Left lobe of liver (tissue), 2 donors: ENCODE measurements at regions not wholly inside any gene's neighbourhood (a gene's known extent, or its start where the extent isn't known, plus 50 kb on each side); places are given as distances from the start of the nearest gene placed in this dataset.
A peak's percentile ranks its signal among the peaks of the same experiment; 100 is the strongest.
"Not testable (repeated sequence)": the region's sequence is repeated elsewhere in the genome, so short reads cannot be mapped to it uniquely, and the experiment has no call there.

ENCODE experiments used
- ATAC-seq: fragments of 200-7000 bp; cut with Tn5 transposase; one replicate; pipeline ENCODE4 v1.9.1; 2020; ENCODE audit warnings: mild to moderate bottlenecking, moderate library complexity
- DNase-seq: peaks from one replicate; pipeline ENCODE4 v3.0.0-alpha.2; 2020; ENCODE audit warnings: low spot score
- donor health status: DM: no; HTN: no; CAD: no; lungs with moderate emphysema.
- donor health status: DM: no; HTN: yes; CAD: no.

DNA sequence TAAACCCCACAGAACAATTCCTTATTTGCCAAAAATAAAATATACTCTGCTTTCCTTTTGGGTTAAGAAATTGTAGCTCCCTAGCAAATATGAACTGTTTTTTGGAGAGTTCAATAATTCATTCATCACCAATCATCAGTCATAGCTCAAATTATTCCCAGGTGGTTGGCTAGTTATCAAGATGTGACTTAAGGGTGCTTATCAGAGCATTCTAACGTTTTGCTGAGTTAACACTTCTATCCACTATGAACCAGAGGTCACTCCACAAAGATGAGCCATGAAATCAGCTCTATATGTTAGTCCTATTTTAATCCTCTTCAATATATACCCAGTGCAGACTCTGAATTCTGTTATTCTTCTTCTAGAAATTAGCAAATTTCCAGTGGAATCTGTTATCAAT is 379.1 kb downstream of the TENT5A start:
- ATAC-seq (no peak), DNase-seq (no peak)

DNA sequence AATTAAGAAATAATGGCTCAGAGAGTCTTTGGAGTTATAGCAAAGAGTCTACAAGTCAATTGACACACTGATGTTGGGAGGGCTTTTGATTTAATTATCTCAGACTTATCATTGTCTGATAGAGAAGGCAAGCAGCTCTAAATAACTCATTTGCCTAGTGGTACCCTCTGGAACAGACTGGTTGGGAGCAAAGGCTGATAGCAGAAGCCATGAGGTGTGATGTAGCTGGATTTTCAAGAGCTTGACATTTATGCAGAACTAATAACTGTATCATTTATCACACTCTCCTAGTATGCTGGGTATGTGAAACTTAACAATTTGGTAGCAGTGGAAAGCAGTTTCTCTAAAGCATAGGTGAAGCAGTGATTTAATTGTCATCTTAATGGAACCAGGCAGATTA is 380.6 kb downstream of the TENT5A start:
- no peak for DNase-seq

DNA sequence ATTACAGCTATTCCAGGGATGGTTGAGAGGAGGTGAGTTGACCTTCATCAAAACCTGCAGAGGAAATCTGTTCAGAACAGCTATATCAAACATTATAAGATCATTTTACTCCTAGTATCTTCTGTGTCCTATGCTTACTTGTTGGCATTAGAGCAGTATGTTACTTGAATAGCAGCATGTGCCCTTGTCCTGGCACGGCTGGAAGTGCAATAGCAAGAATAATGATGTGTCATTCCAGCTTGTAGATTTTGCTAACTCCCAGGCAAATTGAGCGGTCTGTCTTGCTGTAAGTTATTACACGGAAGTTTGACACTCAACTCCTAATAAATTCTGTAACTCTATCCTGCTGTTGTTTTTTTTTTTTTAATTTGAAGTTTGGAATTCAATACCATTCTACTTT is 385.5 kb downstream of the TENT5A start:
- DNase-seq (no peak), ATAC-seq (no peak)

More for the DNA sequence above, 380.6 kb downstream of the TENT5A start:
- no peak for ATAC-seq

DNA sequence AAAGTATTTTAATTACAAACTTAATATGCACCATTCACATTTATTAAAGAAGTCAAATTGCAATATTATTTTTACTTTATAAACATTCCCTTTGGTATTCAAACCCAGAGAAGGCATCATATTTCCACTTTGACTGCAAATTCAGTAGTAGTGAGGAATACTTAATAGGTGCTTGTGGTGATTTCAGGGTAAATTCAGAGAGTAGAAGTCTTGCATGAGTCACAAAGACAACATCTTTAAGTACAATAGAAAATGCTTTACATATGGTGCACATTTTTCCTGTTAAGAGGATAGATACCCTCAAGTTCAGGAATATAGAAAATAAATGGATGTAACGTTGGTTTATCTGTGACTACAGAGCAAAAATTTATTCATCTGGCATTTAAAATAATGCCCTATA is 390.2 kb downstream of the TENT5A start:
- ATAC-seq (no peak), DNase-seq (no peak)

DNA sequence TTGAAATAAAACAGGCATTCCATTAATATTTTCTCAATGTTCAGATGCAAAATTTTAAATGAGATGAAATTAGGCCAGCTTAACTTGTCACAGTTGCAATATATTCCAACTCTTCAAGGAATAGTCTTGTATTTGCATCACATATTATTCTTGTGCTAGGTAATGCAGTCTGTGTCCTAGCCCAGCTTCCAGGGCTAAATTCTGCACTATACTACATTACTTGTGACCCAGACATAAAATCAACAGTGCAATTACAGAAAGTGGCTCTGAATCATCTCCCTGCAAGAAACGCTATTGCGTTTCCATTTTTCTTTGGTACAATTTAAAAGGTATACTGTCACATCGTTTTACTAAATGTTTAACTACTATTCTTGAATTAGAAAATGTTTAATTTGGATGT is 399.2 kb downstream of the TENT5A start:
- ATAC-seq (no peak), DNase-seq (no peak)

DNA sequence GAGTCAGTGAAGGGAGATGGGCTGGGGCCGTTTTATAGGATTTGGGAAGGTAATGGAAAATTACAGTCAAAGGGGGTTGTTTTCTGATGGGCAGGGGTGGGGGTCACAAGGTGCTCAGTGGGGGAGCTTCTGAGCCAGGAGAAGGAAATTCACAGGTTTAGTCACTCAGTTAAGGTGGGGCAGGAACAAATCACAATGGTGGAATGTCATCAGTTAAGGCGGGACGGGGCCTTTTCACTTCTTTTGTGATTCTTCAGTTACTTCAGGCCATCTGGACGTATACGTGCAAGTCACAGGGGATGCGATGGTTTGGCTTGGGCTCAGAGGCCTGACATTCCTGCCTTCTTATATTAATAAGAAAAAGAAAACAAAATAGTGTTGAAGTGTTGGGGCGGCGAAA is 408.5 kb downstream of the TENT5A start:
- DNase-seq, result not testable (repeated sequence)

DNA sequence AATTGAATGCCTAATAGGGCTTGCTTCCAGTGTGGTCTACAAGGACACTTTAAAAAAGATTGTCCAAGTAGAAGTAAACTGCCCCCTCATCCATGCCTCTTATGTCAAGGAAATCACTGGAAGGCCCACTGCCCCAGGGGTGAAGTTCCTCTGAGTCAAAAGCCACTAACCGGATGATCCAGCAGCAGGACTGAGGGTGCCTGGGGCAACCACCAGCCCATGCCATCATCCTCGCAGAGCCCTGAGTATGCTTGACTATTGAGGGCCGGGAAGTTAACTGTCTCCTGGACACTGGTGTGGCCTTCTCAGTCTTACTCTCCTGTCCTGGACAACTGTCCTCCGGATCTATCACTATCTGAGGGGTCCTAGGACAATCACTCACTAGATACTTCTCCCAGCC is 411.5 kb downstream of the TENT5A start:
- DNase-seq (no peak), ATAC-seq (no peak)

More for the DNA sequence above, 408.5 kb downstream of the TENT5A start:
- ATAC-seq, result not testable (repeated sequence)

DNA sequence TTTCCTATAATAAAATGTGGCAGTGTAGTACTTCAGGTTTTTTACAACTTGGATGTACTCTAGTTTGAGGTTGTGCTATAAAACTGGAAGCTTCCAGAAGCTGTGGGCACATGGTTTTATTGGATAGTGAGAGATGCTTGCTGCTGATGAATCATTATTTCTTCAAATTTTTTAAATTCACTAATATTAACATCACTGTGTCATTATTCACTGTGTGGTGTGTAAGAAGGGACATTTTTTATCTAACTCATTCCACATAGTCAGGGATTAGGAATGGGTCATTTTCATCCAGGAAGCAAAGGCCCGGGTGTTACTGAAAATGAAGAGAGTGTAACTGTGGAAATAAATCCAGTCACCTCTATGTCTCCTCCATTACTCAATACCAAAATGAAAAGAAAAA is 421.0 kb downstream of the TENT5A start:
- DNase-seq, result no peak
- ATAC-seq, result no peak

DNA sequence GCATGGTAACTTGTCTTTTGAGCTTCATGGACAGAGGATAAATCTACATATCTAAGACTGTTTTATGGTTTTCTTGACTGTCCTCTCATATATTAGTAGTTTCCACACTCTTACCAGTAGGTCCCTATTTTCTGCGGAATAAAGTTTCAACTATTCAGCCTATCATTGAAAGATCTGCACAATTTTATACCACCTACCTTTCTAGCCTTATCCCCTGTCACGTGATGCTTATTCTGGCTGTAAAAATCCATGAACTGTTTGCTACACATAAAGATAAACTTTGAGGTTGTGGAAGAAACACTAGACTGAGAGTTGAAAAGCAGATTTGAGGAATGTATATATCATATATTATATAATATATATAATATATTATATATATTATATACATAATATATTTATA is 423.8 kb downstream of the TENT5A start:
- ATAC-seq, result no peak
- no peak for DNase-seq

DNA sequence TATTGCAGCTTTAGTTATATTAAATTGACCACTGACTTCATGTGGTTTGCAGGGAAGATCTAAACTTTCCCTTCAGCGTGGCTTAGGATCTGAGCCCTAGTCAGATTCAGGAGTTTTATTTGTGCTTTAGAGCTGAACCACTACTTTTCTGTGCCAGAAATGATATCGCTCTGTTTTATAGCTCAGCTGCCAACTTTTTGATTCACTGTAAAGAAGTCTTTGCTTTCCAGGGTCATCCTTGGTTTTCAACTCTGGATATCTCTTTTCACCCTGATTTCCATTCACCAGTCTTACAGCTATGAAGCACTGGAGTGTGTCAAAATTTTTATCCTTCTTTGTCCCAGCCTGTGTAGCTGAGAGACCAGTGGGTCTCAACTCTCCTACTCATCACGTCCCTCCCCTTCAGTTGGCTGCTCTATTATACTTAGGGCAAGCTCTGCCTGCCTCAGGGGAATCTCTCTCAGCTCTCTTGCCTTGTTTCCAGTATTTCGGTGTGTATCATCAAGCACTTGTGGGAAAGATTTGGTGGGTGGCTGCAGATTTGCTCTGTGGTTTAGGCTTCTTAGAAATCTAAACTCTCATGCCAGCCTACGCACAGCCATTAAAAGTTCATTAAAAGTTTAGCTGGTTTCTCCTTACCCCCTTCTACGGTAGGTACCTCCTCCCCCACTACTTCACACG is 425.5 kb downstream of the TENT5A start:
- no peak for DNase-seq
- no peak for ATAC-seq

DNA sequence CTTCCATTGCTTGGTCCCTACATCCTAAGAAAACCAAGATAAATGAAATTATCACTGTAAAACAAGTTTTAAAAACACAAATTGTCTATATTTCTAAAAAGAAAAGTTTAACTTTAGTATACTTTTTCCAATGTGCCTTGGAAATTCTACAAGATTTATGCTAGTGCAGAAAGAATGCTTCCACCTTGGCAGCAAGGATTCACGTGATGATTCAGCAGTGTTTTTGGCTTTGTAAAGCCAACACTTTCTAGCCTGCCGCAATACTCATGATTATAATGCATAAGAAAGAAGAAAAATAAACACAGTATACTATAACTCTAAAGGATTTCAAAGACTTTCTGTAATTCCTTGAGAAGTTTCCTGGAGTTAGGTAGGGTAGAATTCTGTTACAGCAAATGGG is 442.7 kb downstream of the TENT5A start:
- no peak for ATAC-seq

DNA sequence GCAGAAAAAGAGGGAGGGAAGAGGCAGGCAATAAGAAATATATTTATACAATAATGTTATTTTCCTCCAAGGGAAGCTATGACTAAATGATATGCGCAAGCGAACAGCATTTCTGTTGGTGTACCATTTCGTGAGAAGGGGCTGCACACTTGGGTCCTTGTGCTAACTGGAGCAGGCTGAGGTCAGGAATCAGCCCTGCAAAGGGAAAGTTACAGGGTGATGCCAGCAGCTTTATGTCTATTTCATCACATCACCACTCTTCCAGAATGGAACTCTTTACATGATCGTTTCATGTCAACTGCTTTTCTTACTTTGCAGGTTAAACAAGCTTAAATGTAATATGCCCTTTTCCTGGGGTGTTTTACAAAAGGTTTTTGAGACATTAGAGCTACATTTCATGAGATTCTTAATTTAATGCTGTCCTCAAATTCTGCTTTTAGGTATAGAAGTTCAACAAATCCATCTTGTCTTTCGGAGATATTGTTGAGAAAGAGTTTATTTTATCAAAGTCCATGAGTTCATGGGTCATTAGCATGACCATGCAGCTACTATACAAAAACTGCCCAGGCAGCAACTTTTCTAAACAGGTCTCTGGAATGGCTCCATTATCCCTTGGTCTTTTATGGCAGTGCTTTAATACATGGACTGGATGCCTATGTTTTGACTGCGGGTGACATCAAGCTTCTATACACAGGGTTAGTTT is 443.8 kb downstream of the TENT5A start:
- DNase-seq, result peak; percentile 48
- peak; percentile 95 for ATAC-seq

More for the DNA sequence above, 442.7 kb downstream of the TENT5A start:
- no peak for DNase-seq

DNA sequence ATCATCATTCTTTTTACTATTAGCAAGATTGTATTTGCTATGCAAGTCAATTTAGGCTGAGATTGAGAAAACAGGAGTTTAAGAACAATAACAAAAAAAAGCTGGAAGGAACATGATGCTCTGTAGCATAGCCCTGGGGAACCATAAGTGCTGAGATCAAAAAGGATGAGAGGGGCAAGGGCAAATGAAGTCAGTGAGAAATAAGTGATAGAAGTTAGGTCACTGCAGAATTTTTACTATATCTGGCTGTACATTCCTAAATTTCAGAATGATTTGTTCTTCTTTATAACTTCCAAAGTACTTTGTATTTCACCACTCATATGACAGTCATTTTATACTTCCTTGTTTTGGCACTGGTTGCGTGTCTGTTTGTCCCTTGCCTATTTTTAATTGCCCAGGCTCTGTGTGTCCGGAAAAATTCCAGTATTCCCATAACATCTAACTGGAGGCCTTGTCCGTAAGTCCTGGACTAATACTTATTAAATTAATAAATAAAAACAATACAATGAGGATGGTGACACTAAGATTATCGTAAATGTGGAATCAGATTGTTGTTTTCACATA is 444.7 kb downstream of the TENT5A start:
- ATAC-seq (no peak), DNase-seq (no peak)

DNA sequence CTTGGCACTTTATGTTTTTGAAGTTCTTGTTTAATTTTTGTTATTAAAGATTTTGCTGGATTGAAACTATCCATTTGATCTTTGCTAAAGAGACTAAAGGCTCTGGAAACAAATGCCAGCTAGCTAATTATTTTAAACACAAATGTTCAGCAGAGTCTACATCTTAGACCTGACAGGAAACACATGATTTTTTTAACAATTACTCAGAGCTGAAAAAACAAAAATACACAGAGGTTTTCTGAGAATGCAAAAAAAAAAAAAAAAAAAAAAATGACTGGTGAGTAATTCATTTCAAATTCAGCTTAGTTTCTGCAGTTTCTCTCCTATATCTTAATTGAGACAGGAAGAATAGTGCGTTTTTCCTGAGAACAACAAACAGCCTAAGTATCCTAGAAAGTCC is 448.0 kb downstream of the TENT5A start:
- ATAC-seq (no peak), DNase-seq (no peak)

DNA sequence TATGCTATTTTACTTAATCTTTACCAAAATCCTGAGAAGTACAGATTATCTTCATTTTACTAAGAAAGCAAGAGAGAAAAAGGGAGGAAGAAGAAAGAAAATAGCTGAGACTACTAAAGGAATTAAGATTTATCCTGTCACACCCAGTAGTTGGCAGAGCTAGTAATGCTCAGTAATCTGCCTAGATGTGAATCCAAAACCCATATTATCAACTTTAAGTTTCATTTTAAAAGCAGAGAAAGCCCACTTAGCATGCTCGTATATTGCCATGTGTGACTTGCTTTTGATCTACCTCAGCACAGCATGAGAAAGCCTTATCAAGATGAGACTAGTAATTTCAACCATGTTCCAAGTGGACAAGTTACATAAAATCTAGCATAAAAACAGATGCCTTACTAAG is 451.5 kb downstream of the TENT5A start:
- DNase-seq (no peak), ATAC-seq (no peak)

DNA sequence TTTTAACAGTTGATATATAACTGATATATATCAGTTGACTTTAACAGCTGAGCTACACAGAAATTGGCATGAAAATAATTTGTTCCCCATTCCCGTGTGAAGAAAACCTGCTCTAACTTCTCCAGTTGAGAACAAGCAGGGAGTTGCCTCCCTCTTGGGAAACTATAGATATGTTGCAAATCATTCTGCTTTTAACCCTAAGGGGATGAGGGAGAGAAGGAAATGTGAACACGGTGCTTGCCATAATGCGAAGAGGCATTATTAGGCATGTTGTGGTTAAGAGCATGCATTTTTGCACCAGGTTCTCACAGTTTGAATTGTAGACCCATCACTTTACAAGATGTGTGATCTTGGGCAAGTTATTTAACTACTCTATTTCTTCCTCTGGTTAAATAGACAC is 453.7 kb downstream of the TENT5A start:
- ATAC-seq (no peak), DNase-seq (no peak)

DNA sequence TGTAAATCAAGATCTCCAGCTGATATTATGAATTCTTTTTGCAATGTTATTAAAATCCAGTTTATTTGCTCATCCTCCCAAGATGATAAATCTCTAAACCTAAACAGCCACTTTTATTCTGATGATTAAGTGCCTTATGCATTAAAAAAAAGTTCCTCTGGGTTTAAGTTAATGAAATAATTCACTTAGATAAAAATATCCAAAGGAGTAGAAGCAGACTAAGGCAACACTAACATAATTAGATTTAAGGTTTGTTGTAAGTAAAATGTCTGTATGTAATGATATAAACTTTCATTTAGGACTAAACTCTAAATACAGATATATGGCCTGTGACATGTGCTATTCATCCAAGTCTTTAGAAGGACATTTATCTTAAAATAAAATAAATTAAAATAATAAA is 457.2 kb downstream of the TENT5A start:
- ATAC-seq (no peak), DNase-seq (no peak)

DNA sequence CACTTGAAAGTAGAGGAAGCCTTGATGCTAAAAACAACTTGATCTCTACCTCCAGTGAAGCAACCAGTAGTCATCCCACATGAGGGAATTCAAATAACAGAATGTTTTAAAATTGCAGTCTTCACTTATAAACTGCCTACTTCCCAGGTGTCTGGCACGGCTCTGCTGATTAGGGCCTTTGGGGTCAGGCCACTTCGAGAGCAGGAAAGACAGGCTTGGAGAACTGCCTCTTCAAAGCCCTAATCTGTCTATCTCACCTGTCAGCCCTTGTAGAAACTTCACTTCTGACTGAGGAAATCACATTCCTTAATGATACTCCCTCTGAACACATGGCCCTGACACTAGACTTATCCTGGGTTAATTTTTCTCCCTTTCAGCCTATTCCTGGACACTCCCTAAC is 458.6 kb downstream of the TENT5A start:
- ATAC-seq (no peak), DNase-seq (no peak)

DNA sequence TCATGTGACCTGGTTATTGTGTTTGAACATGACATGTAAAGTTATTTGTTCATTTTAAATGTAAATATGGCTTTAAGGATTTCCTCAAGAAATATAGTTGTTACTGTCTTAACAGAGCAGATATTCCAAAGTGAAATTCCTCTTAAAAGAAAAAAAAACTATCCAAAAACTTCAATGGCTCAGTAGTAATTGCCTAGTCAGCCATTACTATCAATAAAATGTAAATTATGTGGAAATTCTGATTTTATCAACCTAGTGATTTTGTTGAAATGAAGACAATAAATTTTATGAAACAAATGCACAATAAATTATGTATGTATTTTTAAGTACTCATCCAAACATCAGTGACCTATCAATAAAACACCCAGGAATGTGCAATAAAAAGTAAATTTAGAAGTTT is 463.3 kb downstream of the TENT5A start:
- ATAC-seq, result no peak
- no peak for DNase-seq

DNA sequence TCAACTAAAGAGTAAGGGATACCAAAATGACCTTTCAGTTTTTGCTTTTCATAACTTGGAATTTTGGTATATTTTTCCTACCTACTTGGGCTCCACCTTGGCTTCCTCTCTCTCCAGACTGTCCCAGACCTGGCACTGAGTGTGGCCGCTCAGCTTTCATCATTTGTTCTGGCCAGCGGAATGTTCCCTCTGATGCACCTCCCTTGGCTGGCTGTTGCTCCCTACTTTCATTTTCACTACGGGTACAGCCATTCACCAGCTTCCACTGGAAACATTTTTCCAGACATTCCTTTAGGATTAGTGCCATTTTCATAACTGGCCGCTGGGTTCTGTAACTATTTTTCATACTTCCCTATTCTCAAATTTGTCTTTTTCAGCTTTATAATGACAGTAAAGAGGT is 487.4 kb downstream of the TENT5A start:
- peak; percentile 100 for ATAC-seq
- DNase-seq, result peak; percentile 78

DNA sequence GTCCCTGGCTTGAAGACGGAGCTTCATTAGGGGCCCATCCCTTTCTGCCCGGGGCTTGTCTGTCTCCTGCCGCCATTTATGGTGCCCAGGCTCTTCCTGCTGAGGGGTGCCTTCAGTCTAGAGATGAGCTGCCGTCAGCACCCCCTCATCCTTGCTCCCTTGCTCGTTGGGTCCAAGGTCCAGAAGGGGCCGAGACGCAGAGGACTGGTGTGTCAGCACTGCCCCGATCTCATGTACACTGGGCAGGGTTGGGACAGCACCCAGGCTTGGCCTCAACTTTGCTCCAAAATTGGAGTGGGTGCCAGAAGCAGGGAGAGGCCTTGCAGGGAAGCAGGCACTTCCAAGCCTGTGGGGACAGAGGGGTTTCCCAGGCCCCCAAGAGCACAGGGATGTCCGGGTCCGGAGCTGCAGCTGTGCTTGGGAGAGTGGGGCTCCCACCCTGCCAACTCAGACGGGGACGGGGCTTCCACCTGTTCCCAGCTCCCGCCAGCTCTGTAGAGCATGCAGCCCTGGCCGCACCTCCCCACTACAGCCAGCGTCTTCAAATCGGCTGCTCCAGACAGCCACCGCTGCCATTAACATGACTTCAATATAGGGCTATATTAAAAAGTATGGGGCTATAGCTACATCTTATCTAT is 488.8 kb downstream of the TENT5A start:
- no peak for ATAC-seq
- peak; percentile 40 for DNase-seq

DNA sequence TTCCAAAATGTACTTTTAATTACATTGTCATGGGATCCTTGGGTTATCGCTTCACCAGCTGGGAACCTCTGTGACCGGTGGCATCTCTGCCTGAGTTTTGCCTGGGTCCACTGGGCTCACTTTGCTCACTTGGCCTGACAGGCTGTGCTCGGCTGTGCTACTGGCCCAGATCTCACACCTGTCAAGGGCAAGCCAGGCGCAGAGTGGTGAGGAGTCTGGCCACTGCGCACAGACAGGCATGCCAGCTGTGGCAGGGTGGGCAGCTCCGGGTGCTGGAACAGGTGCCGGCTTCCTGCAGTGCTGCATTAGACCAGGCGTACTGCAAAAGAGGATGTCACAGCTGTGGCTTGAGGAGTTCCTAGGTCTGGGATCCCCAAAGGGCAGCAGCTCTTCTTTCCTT is 489.8 kb downstream of the TENT5A start:
- ATAC-seq (no peak), DNase-seq (peak; percentile 37)
